NK-92 treated with Interleukin-12 subunit alpha and Interleukin-12 subunit beta, amount 100 ng/mL, for 24 hours (cell line): ENCODE measurements at regions not wholly inside any gene's neighbourhood (a gene's known extent, or its start where the extent isn't known, plus 50 kb on each side); places are given as distances from the start of the nearest gene placed in this dataset.
"Not testable (repeated sequence)": the region's sequence is repeated elsewhere in the genome, so short reads cannot be mapped to it uniquely, and the experiment has no call there.

ENCODE experiments used
- DNase-seq: peaks from one replicate; lab custom pipeline; 2025; lab: John Stamatoyannopoulos, UW

DNA sequence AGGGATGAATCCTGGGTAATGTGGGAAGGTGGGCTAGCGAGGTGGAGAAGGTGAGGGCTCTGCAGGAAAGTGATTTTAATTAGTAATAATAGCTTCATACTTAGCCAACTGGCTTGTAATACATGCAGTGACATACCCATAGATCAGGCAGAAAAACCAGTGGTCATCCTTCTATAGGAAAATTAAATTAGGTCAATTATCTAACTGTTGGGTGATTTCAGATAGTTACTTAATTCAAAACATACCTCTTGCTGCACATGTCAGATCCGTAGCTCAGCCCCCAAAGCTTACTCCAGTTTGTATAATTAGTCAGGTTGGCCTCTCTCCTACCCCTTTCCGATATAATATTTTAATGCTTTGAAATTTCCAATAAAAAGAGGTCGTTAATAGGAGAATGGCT is 137.0 kb downstream of the TMEM114 start:
- DNase-seq: no peak

DNA sequence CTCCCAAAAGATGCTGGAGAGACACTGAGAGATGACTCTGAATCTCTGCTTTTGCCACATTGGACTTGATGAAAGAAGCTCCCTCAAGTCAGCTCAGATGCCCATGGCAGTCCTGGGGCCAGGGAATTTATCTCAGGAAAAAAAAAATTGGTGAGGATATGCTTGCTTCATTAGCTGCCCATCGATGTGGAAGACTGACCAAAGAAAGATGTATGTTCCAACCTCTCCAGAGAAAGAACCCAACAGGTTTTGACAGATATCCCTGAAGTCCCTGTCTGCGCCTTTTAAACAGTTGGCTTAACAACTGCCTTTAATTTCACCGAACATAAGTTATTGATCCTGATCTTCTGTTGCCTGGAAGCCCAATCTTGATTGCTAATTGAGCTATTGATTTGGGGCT is 137.4 kb downstream of the TMEM114 start:
- DNase-seq: no peak

DNA sequence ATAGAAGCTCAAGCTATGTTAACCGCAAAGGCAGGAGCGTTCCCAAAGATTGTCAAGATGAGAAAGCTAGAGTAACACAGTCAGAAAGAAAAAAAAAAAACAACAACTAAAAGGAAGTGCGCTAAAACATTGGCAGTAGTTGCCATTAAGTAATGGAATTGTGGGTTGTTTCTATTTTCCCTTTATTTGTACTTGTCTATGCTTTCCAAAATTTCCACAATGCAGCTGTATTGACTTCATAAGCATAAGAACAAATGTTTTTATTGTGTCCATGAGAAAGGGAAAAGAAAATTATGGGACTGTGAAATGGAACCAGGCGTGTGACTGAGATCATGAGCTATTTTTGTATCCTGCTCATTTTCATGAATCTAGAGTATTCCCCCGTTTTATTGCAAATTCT is 153.4 kb downstream of the TMEM114 start:
- no peak for DNase-seq

DNA sequence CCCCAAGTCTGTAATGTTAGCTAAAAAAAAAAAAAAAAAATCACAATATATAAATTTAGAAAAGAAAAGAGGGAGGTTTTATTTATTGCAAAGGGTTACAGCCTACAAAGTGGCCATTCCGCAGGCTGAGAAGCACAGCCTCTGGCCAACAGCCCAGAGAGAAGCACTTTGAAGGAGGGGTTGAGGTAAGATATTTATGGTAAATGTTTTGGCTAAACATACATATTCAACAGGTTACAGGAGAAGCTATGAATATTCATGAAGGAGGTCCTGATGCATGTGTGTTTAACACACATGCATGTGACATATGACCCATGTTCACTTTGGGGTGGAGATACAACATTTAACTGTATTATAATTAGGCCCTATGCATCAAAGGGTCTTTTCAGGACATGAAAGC is 158.5 kb downstream of the TMEM114 start:
- DNase-seq: no peak

DNA sequence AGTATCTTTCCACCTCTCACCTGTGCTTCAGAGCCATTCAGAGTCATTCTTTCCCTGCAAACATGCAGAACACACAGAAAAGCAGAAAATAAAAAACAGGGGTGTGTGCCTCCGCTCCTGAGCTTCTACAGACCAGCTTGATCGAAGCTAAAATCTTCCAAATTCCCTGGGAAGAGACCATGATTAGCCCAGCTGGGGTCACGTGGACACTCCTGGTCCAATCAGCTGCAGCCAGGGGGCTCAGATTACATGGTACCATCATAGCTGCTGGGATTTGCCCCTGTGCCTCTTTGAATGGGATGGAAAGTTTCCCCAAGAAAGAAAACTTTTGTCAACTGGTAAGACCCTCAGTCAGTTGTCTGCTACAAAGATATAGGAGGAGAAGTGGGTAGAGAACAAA is 159.9 kb downstream of the TMEM114 start:
- DNase-seq: no peak

DNA sequence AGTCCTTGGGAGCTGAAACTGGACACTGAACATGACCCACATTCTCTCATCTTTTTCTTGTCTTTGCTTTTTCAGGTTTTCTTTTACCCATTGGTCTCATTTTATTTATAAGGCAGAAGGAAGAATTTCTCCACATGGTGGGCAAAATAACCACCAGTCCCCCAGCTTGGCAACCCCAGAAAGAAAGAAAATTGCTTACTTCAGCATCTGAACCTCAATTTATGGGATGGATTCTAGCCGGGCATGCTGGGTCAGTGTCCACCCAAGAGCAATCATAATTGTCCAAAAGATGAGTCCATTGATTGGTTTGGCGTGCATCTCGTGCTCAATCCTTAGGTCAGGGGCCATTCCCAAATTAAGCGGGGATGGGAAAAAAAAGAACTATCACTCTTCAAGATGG is 163.7 kb downstream of the TMEM114 start:
- DNase-seq: no peak

DNA sequence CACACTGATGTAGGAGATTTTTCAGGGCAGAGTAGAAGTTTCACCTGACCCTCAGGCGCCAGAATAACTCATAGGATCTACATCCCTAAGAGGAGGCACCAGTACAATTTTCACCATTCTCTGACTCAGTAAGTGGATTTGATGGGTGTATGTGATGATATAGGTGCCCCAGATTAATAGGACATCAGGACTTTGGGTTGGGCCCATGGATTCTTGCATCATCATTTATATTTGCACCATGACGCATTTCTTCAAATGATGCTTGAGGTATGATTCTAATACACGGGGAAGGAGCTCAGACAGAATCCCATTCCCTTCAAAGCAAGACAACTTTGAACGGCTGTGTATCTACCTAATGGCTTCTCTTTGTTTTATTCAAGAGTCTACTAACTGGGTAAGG is 173.2 kb downstream of the TMEM114 start:
- DNase-seq: no peak

DNA sequence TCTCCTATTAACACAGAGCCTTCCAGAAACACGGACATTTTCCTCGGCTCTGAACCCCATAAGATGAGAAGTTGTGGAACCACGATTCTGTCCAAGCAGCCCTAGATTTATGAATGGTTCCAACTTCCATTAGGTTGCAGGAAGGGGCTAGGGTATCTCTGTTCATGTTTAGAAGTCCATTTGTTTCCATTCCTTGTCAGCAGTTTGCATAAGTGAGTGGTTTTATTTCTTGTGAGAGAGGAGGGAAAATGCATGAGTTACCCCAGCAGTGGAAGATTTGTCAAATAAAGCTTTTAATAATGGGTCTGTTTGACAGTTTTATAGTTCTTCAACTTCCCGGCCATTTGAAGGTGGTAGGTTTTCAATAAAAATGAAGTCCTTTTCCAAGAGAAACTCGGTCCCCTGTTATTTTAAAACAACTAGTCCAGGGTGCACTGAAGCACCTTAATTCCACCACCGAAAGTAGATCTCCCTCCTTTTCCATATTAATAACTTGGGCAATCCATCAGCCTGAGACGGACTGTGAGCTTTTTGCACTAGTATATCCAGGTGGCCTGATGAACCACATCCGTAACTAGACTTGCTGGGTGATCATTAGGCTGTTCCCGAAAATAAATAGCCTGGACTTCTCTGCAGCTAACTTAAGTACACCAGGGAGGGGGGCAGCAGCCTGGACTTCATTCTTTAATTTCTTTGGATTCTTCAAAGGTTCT is 181.3 kb downstream of the TMEM114 start:
- no peak for DNase-seq

DNA sequence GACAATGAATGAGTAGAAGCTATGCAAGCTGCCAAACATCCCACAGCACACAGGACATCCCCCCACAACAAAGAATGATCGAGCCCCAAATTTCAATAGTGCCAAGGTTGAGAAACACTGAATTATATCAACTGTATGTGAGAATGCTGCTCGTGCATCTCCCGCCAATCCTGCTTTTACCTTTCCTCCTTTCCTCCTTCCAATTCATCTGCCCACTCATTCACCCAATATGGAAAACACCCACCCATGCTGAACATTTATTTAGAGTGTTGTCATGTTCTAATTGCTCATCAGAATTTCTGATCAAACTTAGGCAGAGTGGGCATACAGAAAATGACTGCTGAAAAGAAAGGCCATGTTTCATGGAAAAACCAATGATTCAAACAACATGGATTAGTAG is 183.0 kb downstream of the TMEM114 start:
- DNase-seq: no peak

DNA sequence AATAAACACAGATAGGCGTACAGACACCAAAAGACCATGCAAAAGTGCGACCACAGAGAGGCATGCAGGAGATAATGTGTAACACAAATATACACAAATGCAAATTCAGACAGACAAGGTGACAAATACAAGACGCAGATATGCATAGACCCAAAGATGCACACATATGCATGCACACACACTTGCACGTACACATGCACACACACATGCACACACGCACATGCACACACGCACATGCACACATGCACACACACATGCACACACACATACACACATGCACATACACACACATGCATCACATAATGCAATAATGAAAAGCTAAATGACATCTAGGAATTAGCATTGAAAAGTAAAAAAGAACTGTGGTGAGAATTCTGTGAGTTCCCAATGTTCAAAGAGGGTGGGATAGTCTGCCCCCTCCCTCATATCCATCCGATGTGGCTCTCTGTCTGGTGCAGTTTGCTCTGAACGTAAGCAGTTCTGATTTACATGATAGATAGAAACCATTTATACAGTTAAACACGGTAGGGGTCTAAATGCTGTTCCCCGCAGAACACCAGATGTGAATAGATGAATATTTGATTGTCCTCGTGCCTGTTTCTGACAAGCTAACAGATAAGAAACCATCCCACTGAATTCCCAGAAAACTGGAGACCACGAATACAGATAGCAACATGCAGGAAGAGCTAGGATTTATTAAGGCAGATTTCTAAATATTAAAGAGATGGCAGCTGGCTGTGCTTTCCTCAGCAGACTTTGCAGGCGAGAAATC is 186.1 kb downstream of the TMEM114 start:
- DNase-seq: no peak

DNA sequence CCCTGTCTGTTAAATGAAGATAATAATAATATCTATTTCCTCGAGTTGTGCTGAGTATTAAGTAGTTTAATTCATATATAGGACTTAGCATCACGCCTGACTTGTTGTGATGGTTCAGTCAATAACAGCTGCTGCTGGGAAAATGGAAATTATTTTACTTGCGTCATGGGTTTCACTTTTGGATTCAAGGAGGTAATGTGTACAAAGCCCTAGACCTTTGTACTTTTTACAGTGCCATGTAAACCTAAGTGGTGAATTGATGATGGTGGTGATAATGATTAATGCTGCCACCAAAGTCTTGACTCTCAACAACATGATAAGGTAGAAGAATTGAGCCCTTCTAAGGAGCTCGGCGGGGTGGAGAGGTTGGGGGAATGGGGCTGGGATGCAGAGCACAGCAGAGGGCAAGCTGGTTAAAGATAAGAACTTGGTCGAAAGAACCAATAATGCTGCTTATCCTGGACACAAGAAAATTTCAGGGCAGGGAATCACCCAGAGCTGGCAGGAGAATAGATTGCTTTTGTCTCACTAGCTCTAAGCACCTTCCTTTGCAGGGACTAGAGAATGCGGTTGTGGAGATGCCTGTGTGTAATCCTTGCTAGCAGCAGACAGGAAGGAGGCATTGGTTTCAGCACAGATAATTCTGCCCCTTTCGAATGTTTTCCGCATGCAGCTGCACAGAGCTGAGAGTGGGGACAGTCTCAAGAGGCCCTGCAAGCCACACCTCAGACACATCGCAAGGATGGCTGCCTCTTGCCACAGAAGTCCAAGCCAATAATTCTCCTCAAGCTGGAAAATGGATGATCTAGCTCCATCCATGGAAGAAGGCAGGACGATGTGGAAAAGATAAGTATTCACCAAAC is 187.1 kb downstream of the TMEM114 start:
- no peak for DNase-seq

DNA sequence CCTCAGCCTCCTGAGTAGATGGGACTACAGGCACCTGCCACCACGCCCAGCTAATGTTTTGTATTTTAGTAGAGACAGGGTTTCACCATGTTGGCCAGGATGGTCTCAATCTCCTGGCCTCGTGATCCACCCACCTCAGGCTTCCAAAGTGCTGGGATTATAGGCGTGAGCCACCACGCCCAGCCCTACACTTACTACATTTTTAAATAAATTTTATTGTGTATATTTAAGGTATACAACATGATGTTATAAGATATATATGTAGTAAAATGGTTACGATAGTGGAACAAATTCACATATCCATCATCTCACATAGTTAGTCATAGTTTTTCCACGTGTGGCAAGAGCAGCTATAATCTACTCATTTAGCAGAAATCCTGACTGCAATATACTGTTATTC is 189.6 kb downstream of the TMEM114 start:
- not testable (repeated sequence) for DNase-seq

DNA sequence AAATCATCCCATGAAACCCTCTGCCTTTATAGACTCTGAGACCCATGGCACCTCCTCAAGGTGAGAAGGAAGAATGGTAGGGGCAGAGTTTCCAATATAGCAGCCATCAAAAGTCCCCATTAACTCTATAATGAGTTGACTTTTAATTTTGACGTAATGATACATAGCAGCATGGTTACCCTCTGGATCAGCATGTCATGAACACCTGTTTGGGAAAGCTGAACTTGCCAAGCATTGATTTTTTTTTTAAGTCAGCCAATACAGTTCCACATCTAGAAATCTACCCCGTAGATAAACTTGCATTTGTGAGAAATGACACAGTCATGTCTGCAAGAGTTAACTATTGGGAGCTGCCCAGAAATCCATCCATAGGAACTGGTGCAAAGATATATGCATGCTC is 191.8 kb downstream of the TMEM114 start:
- no peak for DNase-seq

DNA sequence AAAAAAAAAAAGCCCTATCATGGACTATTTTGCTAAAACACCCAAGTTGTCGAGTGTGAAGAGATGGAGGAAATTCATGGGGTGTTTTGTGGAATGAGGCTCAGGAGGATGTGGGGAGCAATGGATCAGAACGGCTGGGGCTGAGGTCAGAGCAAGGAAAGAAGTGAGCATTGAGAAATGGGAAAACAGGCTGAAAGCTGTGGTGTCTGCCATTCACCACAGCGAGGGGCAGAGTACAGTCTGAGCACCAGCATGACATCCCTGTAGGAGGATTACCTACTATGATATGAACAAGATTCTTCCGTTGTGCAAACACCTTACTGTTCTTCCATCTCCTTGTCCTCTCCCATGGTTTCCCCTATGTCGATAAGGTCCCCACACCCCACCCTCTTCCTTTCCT is 193.1 kb downstream of the TMEM114 start:
- no peak for DNase-seq

DNA sequence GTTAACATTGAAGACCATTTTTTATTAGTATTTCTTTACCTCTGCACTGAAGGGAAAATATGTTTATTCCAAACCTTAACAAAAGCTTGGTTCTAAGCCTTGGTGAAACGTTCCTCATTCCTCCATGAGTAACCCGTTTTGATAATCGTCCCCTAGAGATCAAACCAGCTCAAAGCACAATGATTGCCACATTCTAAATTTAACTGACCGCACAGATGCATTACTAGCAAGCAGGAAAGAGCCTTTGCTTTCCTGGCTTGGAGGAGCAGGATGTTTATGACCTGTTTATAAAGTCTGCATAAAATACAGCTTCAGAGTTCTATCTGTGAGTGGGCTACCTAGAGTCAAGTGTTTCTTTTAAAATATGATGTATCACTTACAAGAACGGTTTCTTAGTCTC is 193.8 kb downstream of the TMEM114 start:
- no peak for DNase-seq

DNA sequence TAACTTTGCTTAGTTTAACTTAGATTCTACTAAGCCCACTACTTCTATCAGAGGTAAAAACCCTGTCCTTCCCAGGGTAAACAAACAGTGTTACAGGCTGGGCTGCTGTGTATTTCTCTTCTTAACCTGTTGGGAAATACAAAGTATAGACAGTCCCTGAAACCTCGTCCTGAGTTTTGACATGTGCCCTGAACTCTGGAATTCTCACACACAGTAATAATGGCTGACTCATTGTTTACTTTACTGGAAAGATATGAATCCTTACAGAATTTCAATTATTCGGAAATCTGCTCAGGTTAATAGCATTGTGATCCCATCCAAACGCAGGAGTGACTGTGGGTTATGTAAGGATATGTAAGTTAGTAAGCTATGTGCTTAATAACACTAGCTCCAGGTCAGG is 199.1 kb downstream of the TMEM114 start:
- no peak for DNase-seq

DNA sequence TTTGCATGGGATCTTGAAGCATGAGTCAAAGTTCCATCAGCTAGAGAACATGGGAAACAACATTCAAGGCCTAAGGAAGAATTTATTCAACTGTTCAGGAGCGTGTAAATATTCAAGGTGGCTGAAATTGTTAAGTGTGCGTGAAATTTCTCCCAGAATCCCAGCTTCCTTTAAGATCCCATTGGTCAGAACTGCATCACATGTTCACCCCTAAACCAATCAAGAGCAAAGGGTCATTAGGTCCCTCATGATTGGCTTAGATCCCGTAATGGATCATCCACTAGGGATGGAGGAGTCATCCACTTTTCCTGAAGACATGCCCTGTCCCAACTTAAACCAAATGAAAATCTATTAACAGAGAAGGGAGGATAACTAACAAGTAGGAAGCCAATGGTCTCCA is 201.6 kb downstream of the TMEM114 start:
- DNase-seq: no peak

DNA sequence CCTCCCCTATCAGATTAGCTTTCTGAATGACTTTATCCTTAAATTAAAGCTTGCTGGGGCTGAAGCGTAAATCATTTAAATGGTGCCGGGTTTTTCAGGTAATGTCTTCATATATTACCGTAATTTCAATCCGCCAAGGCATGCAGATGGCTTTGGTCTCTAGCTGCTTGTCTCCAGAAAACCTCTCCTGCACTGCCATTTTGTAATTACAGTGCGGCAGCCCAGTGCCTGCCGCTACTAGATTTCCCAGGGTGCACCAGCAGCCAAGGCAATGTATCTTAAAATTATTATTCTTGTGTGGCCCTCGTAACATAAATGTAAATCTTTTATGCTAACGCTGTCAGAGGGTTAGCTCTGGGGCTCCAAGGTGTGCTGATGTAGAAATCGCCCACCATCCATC is 208.5 kb downstream of the TMEM114 start:
- no peak for DNase-seq

DNA sequence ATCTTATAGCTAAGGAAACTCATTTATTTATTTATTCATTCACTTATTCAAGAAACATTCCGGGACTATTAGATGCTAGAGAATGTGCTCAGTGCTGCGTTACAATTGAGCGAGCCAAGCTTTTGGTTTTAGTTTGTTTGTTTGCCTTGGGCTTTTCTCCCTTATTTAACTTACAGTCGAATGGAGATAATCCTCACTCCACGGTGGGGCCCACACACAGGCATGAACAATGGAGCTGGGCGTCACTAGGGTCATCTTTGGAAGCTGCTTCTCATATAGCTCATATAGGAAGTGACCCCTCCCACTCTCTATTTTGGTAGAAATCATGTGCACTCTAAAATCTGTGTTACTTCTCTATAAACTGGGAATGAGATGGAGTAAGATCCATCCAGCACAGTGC is 210.0 kb downstream of the TMEM114 start:
- no peak for DNase-seq

DNA sequence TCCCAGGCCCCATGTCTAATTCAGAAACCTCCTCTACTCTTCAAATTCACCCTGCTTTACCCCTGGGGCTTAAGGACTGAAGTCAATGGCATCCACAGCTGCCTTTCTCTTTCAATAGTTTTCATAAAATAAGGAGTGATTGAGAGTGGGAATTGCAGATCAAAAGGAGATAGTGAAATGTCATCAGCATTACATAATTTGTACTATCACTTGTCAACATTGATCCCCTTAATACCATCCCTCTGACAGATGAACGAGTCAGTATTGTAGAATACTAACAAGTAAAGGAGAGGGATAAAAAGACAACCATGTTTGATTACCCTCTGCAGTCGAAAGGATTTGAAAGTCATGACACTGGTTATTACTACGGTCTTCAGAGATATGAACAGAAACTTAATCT is 212.4 kb downstream of the TMEM114 start:
- no peak for DNase-seq

DNA sequence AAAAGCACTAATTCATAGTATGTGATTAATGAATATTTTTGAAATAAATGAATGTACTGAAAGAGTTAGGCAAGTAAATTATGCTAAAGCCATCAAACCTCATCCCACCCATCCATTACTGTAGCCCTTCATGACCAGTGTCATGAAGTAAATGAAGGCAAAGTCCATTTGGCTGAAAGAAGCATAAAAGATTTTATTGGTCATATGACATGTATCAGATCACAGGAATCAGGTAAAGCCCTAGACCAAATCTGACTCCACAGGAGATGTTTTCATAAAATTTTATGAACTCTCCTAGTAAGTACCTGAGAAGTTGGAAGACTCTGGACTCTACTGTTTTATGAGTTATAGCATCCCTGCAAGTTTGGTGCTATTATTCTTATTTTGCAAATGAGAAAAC is 213.5 kb downstream of the TMEM114 start:
- no peak for DNase-seq

DNA sequence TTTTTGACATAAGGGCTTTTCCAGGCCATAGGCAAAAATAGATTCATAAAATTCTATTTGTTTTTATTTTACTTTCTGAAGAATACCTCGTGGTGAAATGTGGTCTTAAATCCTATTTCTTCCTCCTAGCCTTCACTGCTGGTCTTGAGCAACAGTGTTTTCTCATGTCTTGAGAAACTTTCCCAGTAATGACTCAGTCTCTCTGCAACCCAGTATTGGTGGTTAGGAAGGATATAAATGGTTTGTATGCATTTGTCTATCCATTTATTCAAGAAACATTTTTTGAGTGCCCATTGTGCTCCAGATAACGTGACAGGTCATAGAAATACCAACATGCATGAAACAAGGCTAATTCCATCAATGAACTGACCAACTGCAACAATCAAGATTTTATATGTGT is 213.9 kb downstream of the TMEM114 start:
- DNase-seq: no peak

DNA sequence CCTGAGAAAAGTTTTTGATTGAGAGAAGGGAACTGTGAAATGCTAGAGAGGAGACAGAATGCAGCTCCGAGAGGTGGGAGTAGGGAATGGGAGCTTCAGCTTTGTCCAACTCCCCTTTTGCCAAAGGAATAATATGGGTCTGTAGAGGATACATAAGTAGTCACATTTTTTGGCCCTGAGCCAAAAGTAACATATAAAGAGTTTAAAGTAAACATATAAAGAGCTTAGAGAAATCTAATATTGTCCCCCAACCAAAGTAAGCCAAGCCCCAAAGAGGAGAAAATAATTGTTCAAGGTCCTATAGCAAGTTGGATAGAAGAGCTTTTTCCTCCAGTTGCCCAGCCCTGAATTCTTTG is 215.1 kb downstream of the TMEM114 start:
- DNase-seq: no peak
